Esophagus muscularis mucosa (tissue), 4 donors: ENCODE measurements at regions not wholly inside any gene's neighbourhood (a gene's known extent, or its start where the extent isn't known, plus 50 kb on each side); places are given as distances from the start of the nearest gene placed in this dataset.

Experiments
- EP300 ChIP-seq: sonication (generic); formaldehyde crosslinking; IDR thresholded peaks from one replicate; pipeline ENCODE4 v1.6.1; 2017; ENCODE audit warnings: antibody characterized with exemption
- POLR2A ChIP-seq: fragments of 450-650 bp; IDR thresholded peaks from one replicate; pipeline ENCODE4 v1.6.1; 2017; ENCODE audit warnings: antibody characterized with exemption, moderate library complexity, mild to moderate bottlenecking, low read depth
- POLR2AphosphoS5 ChIP-seq, 2 donors: sonication (generic); formaldehyde crosslinking; IDR thresholded peaks; one replicate each; pipeline ENCODE4 v1.6.1; 2017; ENCODE audit warnings: antibody characterized with exemption in 2 of 2
- TF ChIP-seq, protein P1 (sequence below), 3 experiments: fragments of 200-600 bp in 2 of 3; fragments of 450-650 bp in 1 of 3; sonication (generic) in 2 of 3; IDR thresholded peaks; one replicate each; pipeline ENCODE4 v1.5.1; 2017 to 2019; ENCODE audit warnings: antibody characterized with exemption in 3 of 3, mild to moderate bottlenecking in 2 of 3, moderate library complexity in 1 of 3

DNA sequence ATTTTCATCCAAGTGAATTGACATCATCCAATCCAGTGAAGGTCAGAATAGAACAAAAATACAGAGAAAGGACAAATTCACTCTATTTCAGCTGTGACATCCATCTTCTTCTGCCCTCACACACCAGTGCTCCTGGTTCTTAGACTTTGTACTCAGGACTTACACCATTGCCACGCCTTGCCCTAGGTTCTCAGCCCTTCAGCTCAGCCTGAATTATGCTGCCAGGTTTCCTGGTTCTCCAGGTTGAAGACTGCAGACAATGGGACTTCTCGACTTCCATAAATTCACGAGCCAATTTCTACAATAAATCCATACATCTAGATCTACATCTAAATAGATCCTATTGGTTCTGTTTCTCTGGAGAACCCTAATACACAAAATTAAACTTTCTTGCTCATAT, 181.2 kb upstream of the KCND2 start:
- TF ChIP-seq, protein P1, sequence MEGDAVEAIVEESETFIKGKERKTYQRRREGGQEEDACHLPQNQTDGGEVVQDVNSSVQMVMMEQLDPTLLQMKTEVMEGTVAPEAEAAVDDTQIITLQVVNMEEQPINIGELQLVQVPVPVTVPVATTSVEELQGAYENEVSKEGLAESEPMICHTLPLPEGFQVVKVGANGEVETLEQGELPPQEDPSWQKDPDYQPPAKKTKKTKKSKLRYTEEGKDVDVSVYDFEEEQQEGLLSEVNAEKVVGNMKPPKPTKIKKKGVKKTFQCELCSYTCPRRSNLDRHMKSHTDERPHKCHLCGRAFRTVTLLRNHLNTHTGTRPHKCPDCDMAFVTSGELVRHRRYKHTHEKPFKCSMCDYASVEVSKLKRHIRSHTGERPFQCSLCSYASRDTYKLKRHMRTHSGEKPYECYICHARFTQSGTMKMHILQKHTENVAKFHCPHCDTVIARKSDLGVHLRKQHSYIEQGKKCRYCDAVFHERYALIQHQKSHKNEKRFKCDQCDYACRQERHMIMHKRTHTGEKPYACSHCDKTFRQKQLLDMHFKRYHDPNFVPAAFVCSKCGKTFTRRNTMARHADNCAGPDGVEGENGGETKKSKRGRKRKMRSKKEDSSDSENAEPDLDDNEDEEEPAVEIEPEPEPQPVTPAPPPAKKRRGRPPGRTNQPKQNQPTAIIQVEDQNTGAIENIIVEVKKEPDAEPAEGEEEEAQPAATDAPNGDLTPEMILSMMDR (IDR thresholded peaks at IDR 0.05) = no peak
- no peak for TF ChIP-seq POLR2A
- TF ChIP-seq EP300 = no peak
- no peak for TF ChIP-seq POLR2AphosphoS5 (IDR thresholded peaks at IDR 0.05)
